HG02623 (cell line): ENCODE measurements at regions not wholly inside any gene's neighbourhood (a gene's known extent, or its start where the extent isn't known, plus 50 kb on each side); places are given as distances from the start of the nearest gene placed in this dataset.

ENCODE experiments used
- ATAC-seq: cut with Tn5 transposase; IDR thresholded peaks from one replicate; pipeline ENCODE4 v1.9.1; 2021; ENCODE audit warnings: moderate library complexity; ENCODE audit not compliant: unreplicated experiment

- no peak for ATAC-seq
These were observed 629.7 kb downstream of the LIG4 start for GRCh38 chr13:107585469-107586180.

GRCh38 chr13:107582171-107582570 lies 633.2 kb downstream of the LIG4 start:
- ATAC-seq = no peak

- no peak for ATAC-seq
These were observed 634.5 kb downstream of the LIG4 start for GRCh38 chr13:107580741-107581412.

GRCh38 chr13:107576430-107576829 lies 638.9 kb downstream of the LIG4 start:
- ATAC-seq = no peak

GRCh38 chr13:107574517-107575210 lies 640.7 kb downstream of the LIG4 start:
- ATAC-seq = no peak

- ATAC-seq = no peak
These were observed 642.2 kb downstream of the LIG4 start for GRCh38 chr13:107573184-107573583.

- no peak for ATAC-seq
These were observed 643.2 kb downstream of the LIG4 start for GRCh38 chr13:107572156-107572555.

GRCh38 chr13:107568181-107568580 lies 647.2 kb downstream of the LIG4 start:
- no peak for ATAC-seq

GRCh38 chr13:107563099-107563925 lies 652.0 kb downstream of the LIG4 start:
- ATAC-seq = no peak

- no peak for ATAC-seq
These were observed 653.1 kb downstream of the LIG4 start for GRCh38 chr13:107562203-107562602.

GRCh38 chr13:107554460-107554859 lies 660.9 kb downstream of the LIG4 start:
- ATAC-seq = no peak

- no peak for ATAC-seq
These were observed 661.5 kb downstream of the LIG4 start for GRCh38 chr13:107553838-107554237.

GRCh38 chr13:107551521-107551920 lies 663.8 kb downstream of the LIG4 start:
- ATAC-seq = no peak

- ATAC-seq = no peak
These were observed 667.0 kb downstream of the LIG4 start for GRCh38 chr13:107548338-107548737.

- ATAC-seq = no peak
These were observed 669.3 kb downstream of the LIG4 start for GRCh38 chr13:107545946-107546502.

- no peak for ATAC-seq
These were observed 680.8 kb downstream of the LIG4 start for GRCh38 chr13:107534548-107534947.

GRCh38 chr13:107531816-107532215 lies 683.5 kb downstream of the LIG4 start:
- ATAC-seq = no peak

GRCh38 chr13:107531180-107531579 lies 684.2 kb downstream of the LIG4 start:
- ATAC-seq = no peak

- no peak for ATAC-seq
These were observed 686.3 kb downstream of the LIG4 start for GRCh38 chr13:107529035-107529434.

- ATAC-seq = no peak
These were observed 696.6 kb downstream of the LIG4 start for GRCh38 chr13:107518780-107519179.

- no peak for ATAC-seq
These were observed 697.0 kb downstream of the LIG4 start for GRCh38 chr13:107518292-107518691.
